NCI-H526 treated with DMSO at 0.1 percent for 48 hours (cell line): ENCODE measurements at regions not wholly inside any gene's neighbourhood (a gene's known extent, or its start where the extent isn't known, plus 50 kb on each side); places are given as distances from the start of the nearest gene placed in this dataset.
"Not testable (repeated sequence)": the region's sequence is repeated elsewhere in the genome, so short reads cannot be mapped to it uniquely, and the experiment has no call there.

Experiments used
- DNase-seq: peaks from one replicate; lab custom pipeline; 2025; lab: John Stamatoyannopoulos, UW

- no peak for DNase-seq
Measured at GRCh38 chr4:31189938-31190337, 469.8 kb downstream of the PCDH7 start.

- DNase-seq: no peak
Measured at GRCh38 chr4:31190671-31191070, 470.5 kb downstream of the PCDH7 start.

GRCh38 chr4:31192341-31192740, 472.2 kb downstream of the PCDH7 start:
- DNase-seq: no peak

DNA sequence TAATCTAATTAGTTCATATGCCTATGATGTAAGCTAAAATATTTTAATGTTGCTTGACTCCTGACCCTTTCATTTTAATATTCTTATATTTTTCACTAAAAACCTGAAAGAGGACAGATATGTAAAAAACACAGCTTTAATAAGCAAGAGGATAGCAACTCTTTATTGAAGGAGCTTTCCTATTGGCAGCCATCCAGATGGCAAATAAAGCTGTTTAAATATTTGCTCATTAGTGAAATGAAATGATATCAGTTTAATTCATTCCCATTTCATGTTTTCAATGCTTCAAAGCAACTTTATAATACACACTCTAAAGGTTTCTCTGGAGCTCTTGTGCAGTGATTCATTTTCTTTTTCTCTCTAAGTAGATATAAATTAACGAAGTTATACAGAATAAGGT, 473.4 kb downstream of the PCDH7 start:
- no peak for DNase-seq

GRCh38 chr4:31194823-31195222, 474.7 kb downstream of the PCDH7 start:
- DNase-seq: no peak

GRCh38 chr4:31199644-31200043, 479.5 kb downstream of the PCDH7 start:
- DNase-seq: no peak

DNA sequence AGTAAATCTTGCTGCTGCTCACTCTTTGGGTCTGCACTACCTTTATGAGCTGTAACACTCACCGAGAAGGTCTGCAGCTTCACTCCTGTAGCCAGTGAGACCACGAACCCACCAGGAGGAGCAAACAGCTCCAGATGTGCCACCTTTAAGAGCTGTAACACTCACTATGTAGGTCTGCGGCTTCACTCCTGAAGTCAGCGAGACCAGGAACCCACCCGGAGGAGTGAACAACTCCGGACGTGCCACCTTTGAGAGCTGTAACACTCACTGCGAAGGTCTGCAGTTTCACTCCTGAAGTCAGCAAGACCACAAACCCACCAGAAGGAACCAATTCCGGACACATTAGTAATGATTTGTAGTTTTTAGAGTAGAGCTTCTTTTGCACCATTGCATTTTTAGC, 481.9 kb downstream of the PCDH7 start:
- DNase-seq: not testable (repeated sequence)

DNA sequence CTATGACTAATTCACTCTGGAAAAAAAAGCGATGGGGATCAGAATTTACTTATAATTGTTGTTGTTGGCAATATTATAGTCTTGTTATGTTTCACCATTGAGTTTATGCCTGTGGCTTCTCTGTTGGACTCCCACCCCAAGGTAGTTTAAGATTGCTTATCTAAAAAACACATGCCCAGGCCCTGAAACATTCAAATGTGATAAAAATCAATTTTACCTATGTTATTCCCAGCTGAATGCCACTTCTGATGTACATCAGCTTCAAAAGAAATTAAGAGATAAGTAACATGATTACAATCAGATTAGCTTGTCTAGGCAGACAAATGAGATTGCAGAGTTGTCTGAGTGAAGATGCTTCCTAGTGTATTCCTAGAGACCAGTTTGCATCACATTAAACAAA, 484.7 kb downstream of the PCDH7 start:
- no peak for DNase-seq

DNA sequence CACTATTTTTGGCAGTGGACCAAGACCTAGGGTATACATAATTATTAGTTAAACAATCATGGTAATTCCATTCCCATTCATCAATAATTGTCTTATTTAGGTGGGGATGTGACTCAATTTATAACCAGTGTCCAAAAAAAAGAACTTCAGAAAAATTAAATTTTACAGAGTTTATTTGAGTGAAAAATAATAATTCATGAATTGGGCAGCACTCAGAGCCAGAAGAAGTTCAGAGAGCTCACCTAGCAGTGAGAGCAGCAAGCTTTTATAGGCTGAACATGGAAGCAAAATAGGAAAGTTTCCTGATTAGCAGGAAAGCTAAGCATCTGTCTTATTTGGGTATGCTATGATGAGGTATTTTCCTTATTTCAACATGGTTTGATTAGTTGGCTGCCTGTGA, 500.8 kb downstream of the PCDH7 start:
- no peak for DNase-seq

GRCh38 chr4:31228068-31228467, 507.9 kb downstream of the PCDH7 start:
- no peak for DNase-seq

GRCh38 chr4:31230594-31230993, 510.4 kb downstream of the PCDH7 start:
- no peak for DNase-seq

GRCh38 chr4:31234494-31234893, 514.3 kb downstream of the PCDH7 start:
- no peak for DNase-seq

DNA sequence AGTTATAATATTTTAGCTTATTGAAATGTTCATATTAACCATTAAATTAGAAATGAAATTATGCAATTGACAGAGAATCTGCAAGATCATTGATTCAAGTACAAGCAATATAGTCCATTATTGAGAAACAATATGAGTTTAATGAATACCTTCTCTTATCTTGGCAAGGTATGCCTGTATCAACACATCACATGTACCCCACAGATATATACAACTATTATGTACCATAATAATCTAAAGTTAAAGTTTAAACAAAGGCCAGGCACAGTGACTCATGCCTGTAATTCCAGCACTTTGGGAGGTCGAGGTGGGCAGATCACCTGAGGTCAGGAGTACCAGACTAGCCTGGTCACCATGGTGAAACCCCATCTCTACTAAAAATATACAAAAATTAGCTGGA, 514.7 kb downstream of the PCDH7 start:
- DNase-seq: no peak

GRCh38 chr4:31236020-31236638, 516.0 kb downstream of the PCDH7 start:
- DNase-seq: no peak

GRCh38 chr4:31236639-31237173, 516.5 kb downstream of the PCDH7 start:
- DNase-seq: no peak

DNA sequence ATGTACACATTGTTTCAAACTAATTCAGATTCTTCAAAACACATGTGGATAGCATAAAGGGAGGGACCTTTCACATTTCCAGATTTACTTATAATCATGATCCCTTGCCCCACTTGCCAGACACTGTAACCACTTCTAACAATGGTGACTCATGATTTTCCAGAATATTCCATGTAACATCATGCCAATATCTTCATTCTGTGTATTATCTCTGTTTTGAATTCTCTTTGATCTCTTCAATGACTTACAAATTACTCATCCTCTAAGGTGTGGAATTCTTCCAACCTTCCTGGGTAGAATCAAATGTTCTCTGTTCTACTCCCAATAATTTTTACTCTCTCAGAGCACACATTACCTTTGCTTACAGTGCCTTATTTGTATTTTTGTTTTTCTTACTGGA, 517.1 kb downstream of the PCDH7 start:
- DNase-seq: no peak

- DNase-seq: no peak
Measured at GRCh38 chr4:31239886-31240285, 519.7 kb downstream of the PCDH7 start.

GRCh38 chr4:31241504-31242106, 521.4 kb downstream of the PCDH7 start:
- DNase-seq: no peak

GRCh38 chr4:31246856-31247255, 526.7 kb downstream of the PCDH7 start:
- DNase-seq: no peak

GRCh38 chr4:31259119-31259518, 539.0 kb downstream of the PCDH7 start:
- no peak for DNase-seq

GRCh38 chr4:31261632-31262031, 541.5 kb downstream of the PCDH7 start:
- no peak for DNase-seq

DNA sequence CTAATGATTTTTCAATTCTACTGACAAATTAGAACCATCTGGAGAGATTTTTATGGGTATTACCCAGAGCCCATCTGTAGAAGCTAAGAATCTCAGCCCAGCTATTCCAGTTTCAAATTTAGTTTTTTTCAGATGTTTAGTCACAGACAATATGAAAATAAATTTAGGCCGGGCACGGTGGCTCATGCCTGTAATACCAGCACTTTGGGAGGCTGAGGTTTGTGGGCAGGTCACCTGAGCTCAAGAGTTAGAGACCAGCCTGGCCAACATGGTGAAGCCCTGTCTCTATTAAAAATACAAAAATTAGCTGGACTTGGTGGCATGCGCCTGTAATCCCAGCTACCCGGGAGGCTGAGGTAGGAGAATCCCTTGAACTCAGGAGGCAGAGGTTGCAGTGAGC, 545.9 kb downstream of the PCDH7 start:
- DNase-seq: not testable (repeated sequence)

GRCh38 chr4:31272331-31273061, 552.3 kb downstream of the PCDH7 start:
- DNase-seq: no peak
